ENCODE measurements at regions not wholly inside any gene's neighbourhood (a gene's known extent, or its start where the extent isn't known, plus 50 kb on each side); places are given as distances from the start of the nearest gene placed in this dataset.

GRCh38 chr3:187839422-187839821, 94.2 kb upstream of the BCL6 start:
- TF ChIP-seq CTCF (IDR thresholded peaks at IDR 0.05) (no peak), POLR2A (IDR thresholded peaks at IDR 0.05) (no peak)

Data from Peyer's patch (tissue), 4 donors.